KBM-7 (cell line): ENCODE measurements at regions not wholly inside any gene's neighbourhood (a gene's known extent, or its start where the extent isn't known, plus 50 kb on each side); places are given as distances from the start of the nearest gene placed in this dataset.

ENCODE experiments used
- DNase-seq: peaks from one replicate; pipeline ENCODE4 v3.0.0-alpha.2; 2015
- in situ Hi-C: fragments of 300-500 bp; cut with MboI; formaldehyde crosslinking; loops from 2 replicates; pipeline ENCODE4 v1.14.3; 2020; ENCODE audit warnings: low sequenced_read_pairs, low pct_unique_long_range_greater_than_20kb, mixed read lengths

- no peak for DNase-seq
- in situ Hi-C loops, result no loop called here
Measured at GRCh38 chr12:93322784-93323183, 54.9 kb upstream of the NUDT4 start.

GRCh38 chr12:93323625-93324329 is 53.9 kb upstream of the NUDT4 start:
- DNase-seq, result no peak
- in situ Hi-C loops, result no loop called here

GRCh38 chr12:93325855-93326254 is 51.9 kb upstream of the NUDT4 start:
- no peak for DNase-seq
- in situ Hi-C loops, result no loop called here
